ENCODE measurements at regions not wholly inside any gene's neighbourhood (a gene's known extent, or its start where the extent isn't known, plus 50 kb on each side); places are given as distances from the start of the nearest gene placed in this dataset.

GRCh38 chr10:10716972-10717371 lies 300.7 kb upstream of the CELF2 start:
- TF ChIP-seq TOX (CRISPR knock-in tag; IDR thresholded peaks at IDR 0.05; ENCODE audit: borderline replicate concordance), result no peak
- TF ChIP-seq OSR1 (CRISPR knock-in tag; IDR thresholded peaks at IDR 0.05), result no peak
- TF ChIP-seq ZFP3 (CRISPR knock-in tag; IDR thresholded peaks at IDR 0.05), result no peak
- no peak for TF ChIP-seq CSRNP3 (CRISPR knock-in tag; IDR thresholded peaks at IDR 0.05)
- TF ChIP-seq PATZ1 (CRISPR knock-in tag; IDR thresholded peaks at IDR 0.05; ENCODE audit: borderline replicate concordance), result no peak
